Hepatocyte (in vitro differentiated cells): ENCODE measurements at regions not wholly inside any gene's neighbourhood (a gene's known extent, or its start where the extent isn't known, plus 50 kb on each side); places are given as distances from the start of the nearest gene placed in this dataset.

Experiments
- DNase-seq: peaks from one replicate; pipeline ENCODE4 v3.0.0-alpha.2; 2016; ENCODE audit warnings: low spot score
- H2AFZ ChIP-seq: fragments of 200-600 bp; sonication (generic); 2 replicates; pipeline ENCODE4 v1.6.0; 2016; ENCODE audit warnings: antibody characterized with exemption, mild to moderate bottlenecking
- H3K27ac ChIP-seq: fragments of 200-600 bp; sonication (generic); 2 replicates; pipeline ENCODE4 v1.5.1; 2016; ENCODE audit warnings: mild to moderate bottlenecking
- H3K27me3 ChIP-seq: fragments of 200-600 bp; sonication (generic); 2 replicates; pipeline ENCODE4 v1.6.1; 2016
- H3K36me3 ChIP-seq: fragments of 200-600 bp; sonication (generic); replicated peaks from 2 replicates; pipeline ENCODE4 v1.5.1; 2016; ENCODE audit warnings: low read depth; ENCODE audit not compliant: insufficient read depth
- H3K4me1 ChIP-seq: fragments of 200-600 bp; sonication (generic); 2 replicates; pipeline ENCODE4 v1.5.1; 2016; ENCODE audit warnings: mild to moderate bottlenecking, moderate library complexity; ENCODE audit not compliant: insufficient read depth
- H3K4me2 ChIP-seq: fragments of 200-600 bp; sonication (generic); 2 replicates; pipeline ENCODE4 v1.6.0; 2016
- H3K4me3 ChIP-seq: fragments of 200-600 bp; sonication (generic); 2 replicates; pipeline ENCODE4 v1.5.1; 2016; ENCODE audit warnings: mild to moderate bottlenecking
- H3K79me2 ChIP-seq: fragments of 200-600 bp; sonication (generic); 2 replicates; pipeline ENCODE4 v1.6.0; 2017; ENCODE audit warnings: mild to moderate bottlenecking
- H3K9me2 ChIP-seq: fragments of 200-600 bp; sonication (generic); replicated peaks from 2 replicates; pipeline ENCODE4 v1.6.0; 2017; ENCODE audit warnings: mild to moderate bottlenecking; ENCODE audit not compliant: insufficient read depth
- H3K9me3 ChIP-seq: fragments of 200-600 bp; sonication (generic); 2 replicates; pipeline ENCODE4 v1.5.1; 2016; ENCODE audit warnings: low read depth, mild to moderate bottlenecking
- H4K20me1 ChIP-seq: fragments of 200-600 bp; sonication (generic); 2 replicates; pipeline ENCODE4 v1.6.0; 2016; ENCODE audit warnings: mild to moderate bottlenecking; ENCODE audit not compliant: insufficient read depth, poor library complexity, severe bottlenecking
- EZH2 ChIP-seq: fragments of 200-600 bp; sonication (generic); IDR thresholded peaks from 2 replicates; pipeline ENCODE4 v1.6.1; 2016; ENCODE audit warnings: antibody characterized with exemption, mild to moderate bottlenecking, borderline replicate concordance
- EZH2phosphoT487 ChIP-seq: fragments of 200-600 bp; sonication (generic); IDR thresholded peaks from one replicate; pipeline ENCODE4 v1.6.1; 2018; ENCODE audit warnings: antibody characterized with exemption, mild to moderate bottlenecking, low read depth, moderate library complexity; ENCODE audit not compliant: unreplicated experiment, severe bottlenecking
- WGBS: methylation state at CpG from one replicate; pipeline ENCODE4 v1.1.6; 2016; ENCODE audit warnings: low lambda C conversion rate; ENCODE audit errors: missing lambda C conversion rate; 5-methylcytosine and 5-hydroxymethylcytosine counted together
- TF ChIP-seq, protein P1 (sequence below): fragments of 200-600 bp; sonication (generic); IDR thresholded peaks from 2 replicates; pipeline ENCODE4 v1.5.1; 2016; ENCODE audit warnings: antibody characterized with exemption, mild to moderate bottlenecking; ENCODE audit not compliant: poor library complexity

DNA sequence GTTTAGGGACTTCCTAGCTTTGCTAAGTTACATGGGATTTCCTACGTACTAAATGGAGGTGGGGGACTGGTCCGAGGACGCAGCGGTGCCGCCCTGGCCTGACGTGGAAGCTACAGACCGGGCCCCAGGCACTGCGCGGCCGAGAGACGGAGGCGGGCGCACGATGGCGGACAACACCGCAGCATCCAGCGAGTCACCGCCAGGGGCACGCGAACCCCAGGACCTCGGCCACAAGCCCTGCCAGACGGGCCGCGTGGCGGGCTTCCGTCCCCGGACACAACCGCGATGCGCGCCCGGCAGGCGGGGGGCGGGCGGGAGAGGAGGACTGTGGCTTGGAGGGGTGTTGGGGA is 1516.9 kb upstream of the DEFB115 start:
- no peak for TF ChIP-seq EZH2phosphoT487
- TF ChIP-seq, protein P1, sequence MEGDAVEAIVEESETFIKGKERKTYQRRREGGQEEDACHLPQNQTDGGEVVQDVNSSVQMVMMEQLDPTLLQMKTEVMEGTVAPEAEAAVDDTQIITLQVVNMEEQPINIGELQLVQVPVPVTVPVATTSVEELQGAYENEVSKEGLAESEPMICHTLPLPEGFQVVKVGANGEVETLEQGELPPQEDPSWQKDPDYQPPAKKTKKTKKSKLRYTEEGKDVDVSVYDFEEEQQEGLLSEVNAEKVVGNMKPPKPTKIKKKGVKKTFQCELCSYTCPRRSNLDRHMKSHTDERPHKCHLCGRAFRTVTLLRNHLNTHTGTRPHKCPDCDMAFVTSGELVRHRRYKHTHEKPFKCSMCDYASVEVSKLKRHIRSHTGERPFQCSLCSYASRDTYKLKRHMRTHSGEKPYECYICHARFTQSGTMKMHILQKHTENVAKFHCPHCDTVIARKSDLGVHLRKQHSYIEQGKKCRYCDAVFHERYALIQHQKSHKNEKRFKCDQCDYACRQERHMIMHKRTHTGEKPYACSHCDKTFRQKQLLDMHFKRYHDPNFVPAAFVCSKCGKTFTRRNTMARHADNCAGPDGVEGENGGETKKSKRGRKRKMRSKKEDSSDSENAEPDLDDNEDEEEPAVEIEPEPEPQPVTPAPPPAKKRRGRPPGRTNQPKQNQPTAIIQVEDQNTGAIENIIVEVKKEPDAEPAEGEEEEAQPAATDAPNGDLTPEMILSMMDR, result no peak
- Histone ChIP-seq H3K9me2 (no peaks in the 10 kb centered on the region), H4K20me1 (no peaks in the 10 kb centered on the region), H3K4me1 (no peaks in the 10 kb centered on the region), H3K4me2 (no peak overlapping the region), H3K27ac (no peak overlapping the region), H3K9me3 (no peaks in the 10 kb centered on the region), H2AFZ (no peak overlapping the region), H3K4me3 (no peak overlapping the region), H3K36me3 (no peaks in the 10 kb centered on the region), H3K79me2 (no peaks in the 10 kb centered on the region), H3K27me3 (no peaks in the 10 kb centered on the region)
- no peak for DNase-seq
- 96% methylated on average over 25 of the region's 35 CpGs for WGBS

DNA sequence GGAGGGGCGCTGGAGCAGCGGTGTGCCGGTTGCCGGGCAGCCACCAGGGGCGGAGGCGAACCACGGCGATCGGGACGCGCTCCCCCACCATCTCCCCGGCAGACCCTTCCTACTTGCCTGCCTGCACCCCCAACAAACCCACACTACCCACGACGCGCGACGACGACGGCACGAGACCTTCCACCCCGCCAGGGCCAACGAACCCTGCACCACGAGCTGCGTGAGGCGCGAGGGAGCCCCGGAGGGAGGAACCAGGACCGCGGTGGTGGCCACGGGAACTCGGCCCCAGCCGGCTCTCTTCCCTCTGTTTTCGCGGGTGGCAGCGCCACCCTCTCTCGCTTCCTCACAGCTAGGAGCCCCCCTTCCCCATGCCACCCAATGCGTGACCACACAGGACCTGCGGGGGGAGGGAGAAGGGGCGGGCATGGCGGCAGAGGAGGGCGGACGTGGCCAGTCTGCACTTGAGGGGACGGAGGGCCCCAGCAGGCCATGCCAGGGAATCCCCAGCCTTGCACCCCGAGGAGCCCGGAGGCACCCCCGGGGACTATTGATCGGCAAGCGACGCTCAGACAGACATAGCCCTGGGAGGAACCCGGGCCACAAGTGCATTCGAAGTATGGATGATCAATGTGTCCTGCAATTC is 1516.4 kb upstream of the DEFB115 start:
- no peaks in the 10 kb centered on the region for H3K4me1 ChIP-seq
- H2AFZ ChIP-seq, result no peak overlapping the region
- no peak overlapping the region for H3K4me3 ChIP-seq
- TF ChIP-seq, protein P1, result no peak
- TF ChIP-seq EZH2phosphoT487, result no peak
- TF ChIP-seq EZH2, result no peak
- H3K9me3 ChIP-seq, result no peaks in the 10 kb centered on the region
- no peaks in the 10 kb centered on the region for H3K27me3 ChIP-seq
- no peaks in the 10 kb centered on the region for H4K20me1 ChIP-seq
- no peak overlapping the region for H3K27ac ChIP-seq
- no peaks in the 10 kb centered on the region for H3K36me3 ChIP-seq
- H3K4me2 ChIP-seq, result no peak overlapping the region
- no peaks in the 10 kb centered on the region for H3K9me2 ChIP-seq
- 88% methylated on average over 21 of the region's 51 CpGs for WGBS
- DNase-seq, result no peak
- no peaks in the 10 kb centered on the region for H3K79me2 ChIP-seq

DNA sequence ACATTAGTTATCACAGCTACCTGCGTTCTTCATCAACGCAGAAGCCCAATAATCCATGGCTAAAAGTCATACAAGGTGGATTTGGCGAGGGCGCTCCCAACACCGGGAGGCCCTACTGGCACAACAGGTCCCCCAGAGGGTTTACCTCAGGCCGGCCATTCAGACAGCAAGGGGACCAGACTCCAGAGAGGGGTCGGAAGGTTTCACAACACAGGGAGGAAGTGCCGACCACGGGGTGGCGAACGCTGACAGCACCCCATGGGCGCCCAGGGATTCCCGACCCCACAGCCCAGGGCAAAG is 1515.9 kb upstream of the DEFB115 start:
- Histone ChIP-seq H3K79me2 (no peaks in the 10 kb centered on the region), H3K9me3 (no peaks in the 10 kb centered on the region), H3K4me1 (no peaks in the 10 kb centered on the region), H3K27ac (no peak overlapping the region), H3K4me3 (no peak overlapping the region), H2AFZ (no peak overlapping the region), H3K27me3 (no peaks in the 10 kb centered on the region), H3K4me2 (no peak overlapping the region), H3K9me2 (no peaks in the 10 kb centered on the region), H4K20me1 (no peaks in the 10 kb centered on the region), H3K36me3 (no peaks in the 10 kb centered on the region)
- no peak for DNase-seq
- TF ChIP-seq, protein P1, result no peak
- WGBS, result 90% methylated on average over 13 of the region's 13 CpGs
